ENCODE measurements at regions not wholly inside any gene's neighbourhood (a gene's known extent, or its start where the extent isn't known, plus 50 kb on each side); places are given as distances from the start of the nearest gene placed in this dataset.

DNA sequence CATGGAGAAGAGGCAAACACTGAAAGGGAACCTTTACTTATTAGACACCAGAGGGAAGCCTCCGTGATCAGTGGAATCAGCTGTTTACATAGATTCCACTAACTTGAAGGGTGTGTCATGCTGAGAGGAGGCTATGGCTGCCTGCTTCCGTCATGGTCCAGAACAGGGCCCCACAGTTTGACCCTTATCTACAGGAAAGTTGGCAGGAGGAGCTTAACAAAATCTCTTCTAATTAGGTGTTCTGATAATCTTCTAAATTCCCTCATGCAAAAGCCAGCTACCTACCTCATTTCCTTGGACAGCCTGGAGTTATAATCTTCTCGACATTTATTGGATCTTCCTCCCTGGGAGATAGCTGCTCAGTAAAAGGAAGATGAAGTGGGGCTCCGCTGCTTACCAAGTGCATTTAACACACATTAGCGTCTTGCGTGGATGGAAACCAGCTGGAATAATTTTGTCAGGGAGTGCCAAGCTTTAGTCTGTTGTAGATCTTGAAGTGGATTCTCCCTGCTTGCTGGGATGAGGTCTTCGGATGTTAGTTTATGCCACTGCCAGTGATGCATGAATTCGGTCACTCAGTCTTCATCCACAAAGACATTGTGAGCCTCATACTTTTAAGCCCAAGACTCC, 171.0 kb downstream of the PAH start (continued):
- TF ChIP-seq TAF7 (optimal IDR thresholded peaks at IDR 0.05; ENCODE audit: borderline replicate concordance, low read depth, low read length), result no peak
- TF ChIP-seq JUND (IDR thresholded peaks at IDR 0.05; ENCODE audit: low read length), result no peak
- TF ChIP-seq TEAD4 (IDR thresholded peaks at IDR 0.05; ENCODE audit: low read depth, low read length), result no peak
- TF ChIP-seq SP4 (IDR thresholded peaks at IDR 0.05; ENCODE audit: low read length), result no peak
- TF ChIP-seq ASH2L (IDR thresholded peaks at IDR 0.05; ENCODE audit: low read length), result no peak

Measured in H1 (cell line).